NCI-H1694 (cell line): ENCODE measurements at regions not wholly inside any gene's neighbourhood (a gene's known extent, or its start where the extent isn't known, plus 50 kb on each side); places are given as distances from the start of the nearest gene placed in this dataset.

ENCODE experiments used
- DNase-seq: peaks from one replicate; lab custom pipeline; 2025; lab: John Stamatoyannopoulos, UW

- no peak for DNase-seq
These were observed 581.4 kb downstream of the CDH11 start for GRCh38 chr16:64540434-64540833.

GRCh38 chr16:64539811-64540371 lies 582.0 kb downstream of the CDH11 start:
- no peak for DNase-seq

GRCh38 chr16:64534180-64534780 lies 587.6 kb downstream of the CDH11 start:
- DNase-seq = no peak

GRCh38 chr16:64532691-64533090 lies 589.2 kb downstream of the CDH11 start:
- DNase-seq = no peak

GRCh38 chr16:64532117-64532516 lies 589.7 kb downstream of the CDH11 start:
- DNase-seq = no peak

- DNase-seq = no peak
These were observed 590.5 kb downstream of the CDH11 start for GRCh38 chr16:64531401-64531800.

GRCh38 chr16:64522548-64522947 lies 599.3 kb downstream of the CDH11 start:
- no peak for DNase-seq

GRCh38 chr16:64513871-64514270 lies 608.0 kb downstream of the CDH11 start:
- DNase-seq = no peak

GRCh38 chr16:64507240-64508024 lies 614.4 kb downstream of the CDH11 start:
- DNase-seq = no peak

GRCh38 chr16:64499211-64499610 lies 622.7 kb downstream of the CDH11 start:
- no peak for DNase-seq

- no peak for DNase-seq
These were observed 623.5 kb downstream of the CDH11 start for GRCh38 chr16:64498363-64498762.

- no peak for DNase-seq
These were observed 628.2 kb downstream of the CDH11 start for GRCh38 chr16:64493709-64494108.

- no peak for DNase-seq
These were observed 632.4 kb downstream of the CDH11 start for GRCh38 chr16:64489449-64489848.

- DNase-seq = no peak
These were observed 635.3 kb downstream of the CDH11 start for GRCh38 chr16:64486561-64486960.

- DNase-seq = no peak
These were observed 640.4 kb downstream of the CDH11 start for GRCh38 chr16:64481497-64481896.

GRCh38 chr16:64478252-64478906 lies 643.5 kb downstream of the CDH11 start:
- DNase-seq = no peak

GRCh38 chr16:64475627-64476351 lies 646.1 kb downstream of the CDH11 start:
- no peak for DNase-seq

- no peak for DNase-seq
These were observed 650.9 kb downstream of the CDH11 start for GRCh38 chr16:64470916-64471315.

GRCh38 chr16:64469906-64470702 lies 651.8 kb downstream of the CDH11 start:
- no peak for DNase-seq

GRCh38 chr16:64469351-64469750 lies 652.5 kb downstream of the CDH11 start:
- no peak for DNase-seq

- no peak for DNase-seq
These were observed 653.3 kb downstream of the CDH11 start for GRCh38 chr16:64468515-64469090.
